GM12874 (cell line): ENCODE measurements at regions not wholly inside any gene's neighbourhood (a gene's known extent, or its start where the extent isn't known, plus 50 kb on each side); places are given as distances from the start of the nearest gene placed in this dataset.

Experiments
- CTCF ChIP-seq: IDR thresholded peaks from 2 replicates; pipeline ENCODE4 v1.5.1; 2011; ENCODE audit warnings: low read depth, mild to moderate bottlenecking, control low read depth, low read length, moderate library complexity; ENCODE audit not compliant: insufficient read depth

GRCh38 chr9:117564839-117565238 lies 139.4 kb upstream of the TLR4 start:
- no peak for TF ChIP-seq CTCF

- TF ChIP-seq CTCF, result no peak
Measured at GRCh38 chr9:117561761-117562160, 142.4 kb upstream of the TLR4 start.

DNA sequence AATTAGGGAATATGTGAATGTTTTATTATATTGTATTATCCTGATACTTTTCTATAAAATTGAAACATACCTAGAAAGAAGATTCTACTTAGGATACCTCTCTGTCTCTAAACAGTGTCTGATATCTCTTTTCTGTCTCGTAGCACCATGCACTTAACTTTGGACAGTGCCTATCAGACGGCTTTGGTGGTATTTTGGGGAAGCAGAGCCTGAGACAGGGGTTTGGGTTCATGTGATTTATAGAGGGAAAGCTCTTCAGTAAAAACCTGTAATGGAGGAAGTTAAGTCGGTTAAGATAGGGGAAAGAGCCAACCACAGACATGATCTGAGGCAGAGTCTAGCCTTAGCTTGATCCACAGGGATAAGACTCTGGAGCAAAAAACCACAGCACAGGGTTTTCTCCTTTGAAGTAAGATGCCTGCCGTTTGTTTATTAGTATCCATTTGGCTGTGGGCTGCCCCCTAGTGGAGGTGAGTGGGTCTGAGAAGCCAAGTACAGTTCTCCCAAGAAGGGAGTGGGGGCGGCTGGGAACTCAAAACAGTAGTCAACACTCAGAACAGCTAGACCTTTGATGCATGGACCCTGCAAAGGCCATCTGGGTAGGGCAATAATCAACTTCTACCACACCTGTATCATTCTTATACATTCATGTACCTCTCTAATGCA lies 141.2 kb upstream of the ASTN2 start:
- peak; percentile 79 for TF ChIP-seq CTCF

GRCh38 chr9:117552811-117553210 lies 138.0 kb upstream of the ASTN2 start:
- TF ChIP-seq CTCF, result no peak

DNA sequence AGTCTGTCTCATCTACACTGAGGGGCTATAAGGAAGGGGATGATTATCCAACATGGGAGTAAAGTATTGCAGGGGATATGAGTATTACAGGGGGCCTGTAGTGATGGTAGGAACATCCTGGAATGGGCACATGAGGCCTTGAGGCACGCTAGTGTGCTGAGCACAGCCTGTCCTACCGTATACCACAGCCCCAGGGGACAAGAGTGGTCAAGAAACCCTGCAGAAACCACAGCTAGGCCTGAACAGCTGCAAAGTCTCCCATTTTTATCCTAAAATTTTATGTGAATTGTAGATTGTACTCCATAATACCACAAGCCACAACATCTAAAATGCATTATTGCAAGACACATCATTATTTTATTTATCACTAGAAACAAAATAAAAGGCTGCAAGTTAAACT lies 136.3 kb upstream of the ASTN2 start:
- TF ChIP-seq CTCF, result no peak

GRCh38 chr9:117549444-117549843 lies 134.6 kb upstream of the ASTN2 start:
- TF ChIP-seq CTCF, result no peak

DNA sequence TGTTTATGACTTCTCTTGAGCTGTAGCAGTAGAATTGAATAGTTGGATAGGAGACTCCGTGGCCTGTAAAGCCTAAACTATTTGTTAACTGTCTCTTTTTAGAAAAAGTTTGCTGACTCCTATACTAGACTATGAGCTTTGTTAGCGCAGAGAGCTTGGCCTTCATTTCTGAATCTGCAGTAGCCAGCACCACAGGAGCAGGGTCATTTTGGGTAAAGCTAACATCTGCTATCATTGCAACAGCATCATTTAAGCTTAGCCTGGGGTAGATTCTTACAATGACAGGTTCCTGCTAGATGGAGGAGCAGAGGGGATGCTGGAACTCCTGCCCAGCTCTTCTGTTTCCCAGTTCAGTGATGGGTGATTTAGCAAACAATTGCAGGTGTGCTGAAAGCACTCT lies 133.7 kb upstream of the ASTN2 start:
- TF ChIP-seq CTCF, result no peak
